Pancreas (tissue), 10 donors: ENCODE measurements at regions not wholly inside any gene's neighbourhood (a gene's known extent, or its start where the extent isn't known, plus 50 kb on each side); places are given as distances from the start of the nearest gene placed in this dataset.
A peak's percentile ranks its signal among the peaks of the same experiment; 100 is the strongest.

ENCODE experiments used
- ATAC-seq, 4 donors: fragments of 200-7000 bp; cut with Tn5 transposase; one replicate each; pipeline versions ENCODE4 v1.8.0 to v1.9.1; 2020; ENCODE audit warnings: mild to moderate bottlenecking in 4 of 4, moderate library complexity in 4 of 4
- DNase-seq, 6 donors: peaks; one replicate each; pipeline ENCODE4 v3.0.0-alpha.2; 2020
- FAIRE-seq: peaks from 2 replicates; lab custom pipeline; 2012; peaks lifted over from hg19 to GRCh38; lab: Jason Lieb, UNC
- H3K27ac ChIP-seq, 4 donors: fragments of 200-600 bp; sonication (generic); 1 replicate in 3 of 4; 2 replicates in 1 of 4; pipeline versions ENCODE4 v1.5.0 to v1.8.0; 2020
- H3K27me3 ChIP-seq, 4 donors: fragments of 200-600 bp; one replicate each; pipeline ENCODE4 v1.8.0; 2021
- H3K36me3 ChIP-seq, 3 donors: fragments of 200-600 bp; sonication (generic) in 1 of 3; one replicate each; pipeline versions ENCODE4 v1.5.0 to v1.8.0; 2020 to 2021
- H3K4me1 ChIP-seq, 3 donors: fragments of 200-600 bp; one replicate each; pipeline ENCODE4 v1.8.0; 2021
- H3K4me3 ChIP-seq, 4 donors: fragments of 200-600 bp; sonication (generic) in 2 of 4; one replicate each; pipeline versions ENCODE4 v1.5.0 to v1.8.0; 2020 to 2021
- H3K9me3 ChIP-seq, 4 donors: fragments of 200-600 bp; one replicate each; pipeline ENCODE4 v1.8.0; 2021
- WGBS, 2 donors: extraction: QIAGEN DNeasy Blood & Tissue Kit; methylation state at CpG; one replicate each; pipeline ENCODE4 v1.1.7; 2013; 5-methylcytosine and 5-hydroxymethylcytosine counted together
- intact Hi-C, 3 donors: fragments of 100-400 bp; cut with DNase I; formaldehyde crosslinking; loops; one replicate each; pipeline versions ENCODE4 v1.11.1 to v1.14.2; 2022
- TF ChIP-seq, protein P1 (sequence below), 4 donors: fragments of 200-600 bp; sonication (generic) in 3 of 4; IDR thresholded peaks; one replicate each; pipeline versions ENCODE4 v1.5.0 to v1.8.0; 2021; ENCODE audit warnings: antibody characterized with exemption in 4 of 4
- donor health status: healthy with polysubstance abuse.
- donor health status: DM: no; HTN: no; CAD: no; lungs with moderate emphysema.
- donor health status: DM: no; HTN: no; CAD: no.
- donor health status: control.
- donor health status: control.
- donor health status: Bipolar disorder and iron deficiency.
- donor health status: DM: yes; HTN: yes; CAD: no.
- donor health status: DM: no; HTN: no; CAD: no.
- donor health status: DM: no; HTN: no; CAD: no.
- donor health status: DM: yes; HTN: yes; CAD: no.

DNA sequence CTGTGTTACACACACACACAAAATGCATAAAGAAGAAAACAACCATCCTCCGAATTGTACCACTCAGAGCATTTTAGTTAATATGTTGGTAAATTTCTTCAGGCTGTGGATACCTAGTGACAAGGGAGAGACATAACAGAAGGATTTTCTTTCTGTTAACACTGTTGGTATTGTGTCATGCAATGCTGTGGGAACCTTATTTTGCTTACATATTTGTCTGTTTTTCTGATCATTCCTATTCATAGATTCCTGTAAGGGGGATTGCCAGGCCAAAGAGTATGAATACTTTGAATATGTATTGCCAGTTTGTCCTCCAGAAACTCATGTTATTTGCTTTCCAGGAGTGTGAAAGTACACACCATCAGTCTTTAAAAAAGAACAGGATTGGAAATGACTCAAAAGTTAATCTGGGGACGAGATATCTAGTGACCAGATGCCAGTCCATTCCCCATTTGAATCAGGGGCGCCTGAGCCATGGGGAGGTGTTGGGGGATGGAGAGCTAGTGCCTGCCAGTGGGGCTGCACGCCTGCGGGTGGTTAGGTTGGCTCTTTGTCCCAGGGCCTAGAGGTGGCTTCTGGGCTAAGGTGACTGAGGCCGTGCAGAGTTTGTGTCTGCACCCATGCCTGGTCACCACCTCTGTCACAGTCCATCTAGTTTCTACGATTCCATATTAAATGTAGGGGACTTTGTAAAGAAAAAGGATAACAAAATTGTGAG, 142.0 kb downstream of the PTPN20 start:
- TF ChIP-seq, protein P1, sequence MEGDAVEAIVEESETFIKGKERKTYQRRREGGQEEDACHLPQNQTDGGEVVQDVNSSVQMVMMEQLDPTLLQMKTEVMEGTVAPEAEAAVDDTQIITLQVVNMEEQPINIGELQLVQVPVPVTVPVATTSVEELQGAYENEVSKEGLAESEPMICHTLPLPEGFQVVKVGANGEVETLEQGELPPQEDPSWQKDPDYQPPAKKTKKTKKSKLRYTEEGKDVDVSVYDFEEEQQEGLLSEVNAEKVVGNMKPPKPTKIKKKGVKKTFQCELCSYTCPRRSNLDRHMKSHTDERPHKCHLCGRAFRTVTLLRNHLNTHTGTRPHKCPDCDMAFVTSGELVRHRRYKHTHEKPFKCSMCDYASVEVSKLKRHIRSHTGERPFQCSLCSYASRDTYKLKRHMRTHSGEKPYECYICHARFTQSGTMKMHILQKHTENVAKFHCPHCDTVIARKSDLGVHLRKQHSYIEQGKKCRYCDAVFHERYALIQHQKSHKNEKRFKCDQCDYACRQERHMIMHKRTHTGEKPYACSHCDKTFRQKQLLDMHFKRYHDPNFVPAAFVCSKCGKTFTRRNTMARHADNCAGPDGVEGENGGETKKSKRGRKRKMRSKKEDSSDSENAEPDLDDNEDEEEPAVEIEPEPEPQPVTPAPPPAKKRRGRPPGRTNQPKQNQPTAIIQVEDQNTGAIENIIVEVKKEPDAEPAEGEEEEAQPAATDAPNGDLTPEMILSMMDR (IDR thresholded peaks at IDR 0.05): no peak
- no peak overlapping the region for H3K4me3 ChIP-seq
- no peak overlapping the region for H3K27ac ChIP-seq
- ATAC-seq: no peak
- no peaks in the 10 kb centered on the region for H3K4me1 ChIP-seq
- FAIRE-seq: no peak
- peak in 1 of 6 donors; percentile 36 for DNase-seq
- intact Hi-C loops: no loop called here
- 74 to 77% methylated on average over 7 of the region's 7 CpGs for WGBS, 2 donors
- no peaks in the 10 kb centered on the region for H3K27me3 ChIP-seq
- H3K36me3 ChIP-seq: no peaks in the 10 kb centered on the region
- no peaks in the 10 kb centered on the region for H3K9me3 ChIP-seq

- no peaks in the 10 kb centered on the region for H3K27me3 ChIP-seq
- no peaks in the 10 kb centered on the region for H3K4me1 ChIP-seq
- FAIRE-seq: no peak
- ATAC-seq: no peak
- H3K27ac ChIP-seq: no peak overlapping the region
- 80% methylated on average over 2 of the region's 2 CpGs for WGBS, 2 donors
- no peak for DNase-seq
- TF ChIP-seq, protein P1 (IDR thresholded peaks at IDR 0.05): no peak
- intact Hi-C loops: no loop called here
- no peak overlapping the region for H3K4me3 ChIP-seq
- H3K9me3 ChIP-seq: no peaks in the 10 kb centered on the region
- H3K36me3 ChIP-seq: no peaks in the 10 kb centered on the region
Observed at GRCh38 chr10:47054974-47055373, 143.7 kb downstream of the PTPN20 start.

DNA sequence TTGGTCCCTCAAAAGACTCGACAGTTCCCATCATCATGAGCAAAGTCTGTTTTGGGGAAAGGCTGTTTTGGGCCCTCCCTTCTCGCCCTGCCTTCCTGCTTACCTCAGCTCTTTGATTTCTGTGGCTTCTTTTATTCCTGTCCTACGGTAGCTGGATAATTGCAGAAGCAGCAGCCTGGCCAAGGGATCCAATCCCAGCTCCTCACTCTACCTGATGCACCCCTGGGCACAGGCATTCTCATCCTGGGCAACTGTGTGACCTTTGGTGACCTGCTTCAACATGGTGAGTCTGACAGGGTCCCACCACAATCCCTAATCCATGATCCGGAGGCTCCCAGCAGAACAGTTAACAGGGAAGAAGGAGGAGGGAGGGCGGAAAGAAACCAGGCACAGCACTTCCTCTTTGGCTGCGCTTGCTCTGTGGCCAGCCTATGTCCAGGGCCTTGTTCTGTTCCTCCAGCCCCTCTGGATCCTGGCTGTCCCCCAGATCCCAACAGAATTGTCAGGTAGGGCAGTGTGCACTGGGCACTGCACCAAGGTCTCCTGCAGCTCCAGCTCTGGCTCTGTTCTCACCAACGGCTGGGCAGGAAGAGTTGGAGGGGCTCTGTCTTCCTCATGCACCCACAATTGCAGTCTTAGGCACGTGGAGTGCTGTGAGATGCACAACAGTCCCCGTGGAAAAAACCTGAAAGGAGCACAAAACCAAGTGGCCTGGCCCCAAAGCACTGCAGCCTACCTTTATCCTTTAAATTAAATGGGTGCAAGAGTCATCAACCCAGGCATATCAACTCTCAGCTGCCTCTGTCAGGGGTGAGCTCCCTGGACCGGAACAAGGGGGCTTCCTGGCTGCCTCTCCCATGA, 144.4 kb downstream of the PTPN20 start:
- H3K36me3 ChIP-seq: no peaks in the 10 kb centered on the region
- no peaks in the 10 kb centered on the region for H3K27me3 ChIP-seq
- H3K4me3 ChIP-seq: no peak overlapping the region
- intact Hi-C loops: no loop called here
- no peak overlapping the region for H3K27ac ChIP-seq
- ATAC-seq: no peak
- no peaks in the 10 kb centered on the region for H3K4me1 ChIP-seq
- no peaks in the 10 kb centered on the region for H3K9me3 ChIP-seq
- no peak for FAIRE-seq
- 73 to 79% methylated on average over 10 of the region's 10 CpGs for WGBS, 2 donors
- TF ChIP-seq, protein P1 (IDR thresholded peaks at IDR 0.05): no peak
- no peak for DNase-seq

DNA sequence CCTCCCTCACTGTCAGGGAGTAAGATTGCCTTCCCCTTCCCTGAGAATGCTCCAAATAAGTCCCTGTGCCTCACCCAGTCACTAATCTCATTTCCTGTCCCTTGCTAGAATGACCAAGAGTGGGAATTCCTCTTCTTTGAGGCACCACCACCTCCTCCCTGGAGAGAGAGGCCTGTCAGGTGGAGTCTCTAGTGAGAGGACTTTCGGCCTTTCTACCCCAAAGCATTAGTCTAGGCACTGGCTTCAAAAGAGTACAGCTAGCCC, 145.0 kb downstream of the PTPN20 start:
- ATAC-seq (no peak), DNase-seq (no peak)

More for the DNA sequence above, 145.0 kb downstream of the PTPN20 start:
- H3K4me1 ChIP-seq: no peaks in the 10 kb centered on the region
- WGBS, 2 donors: 85 to 90% methylated on average over 1 of the region's 1 CpG
- H3K27me3 ChIP-seq: no peaks in the 10 kb centered on the region
- TF ChIP-seq, protein P1 (IDR thresholded peaks at IDR 0.05): no peak
- H3K9me3 ChIP-seq: no peaks in the 10 kb centered on the region
- H3K4me3 ChIP-seq: no peak overlapping the region
- FAIRE-seq: no peak
- intact Hi-C loops: no loop called here
- no peak overlapping the region for H3K27ac ChIP-seq
- no peaks in the 10 kb centered on the region for H3K36me3 ChIP-seq
